Progenitor cell of endocrine pancreas (in vitro differentiated cells): ENCODE measurements at regions not wholly inside any gene's neighbourhood (a gene's known extent, or its start where the extent isn't known, plus 50 kb on each side); places are given as distances from the start of the nearest gene placed in this dataset.

Experiments
- DNase-seq: peaks from one replicate; pipeline ENCODE4 v3.0.0; 2021; ENCODE audit warnings: low spot score; ENCODE audit not compliant: unreplicated experiment
- H3K27ac Mint-ChIP-seq: 2 replicates; pipeline ENCODE4 v1.8.0; 2021; ENCODE audit warnings: mild to moderate bottlenecking, moderate library complexity, mixed read lengths
- H3K27me3 Mint-ChIP-seq: 2 replicates; pipeline ENCODE4 v1.8.0; 2021; ENCODE audit warnings: mixed read lengths
- H3K36me3 Mint-ChIP-seq: 2 replicates; pipeline ENCODE4 v1.8.0; 2022; ENCODE audit warnings: mixed read lengths; ENCODE audit not compliant: insufficient read depth
- H3K4me1 Mint-ChIP-seq: 2 replicates; pipeline ENCODE4 v1.8.0; 2021; ENCODE audit warnings: low read depth, mixed read lengths
- H3K4me3 Mint-ChIP-seq: 2 replicates; pipeline ENCODE4 v1.8.0; 2021; ENCODE audit warnings: low read depth, mild to moderate bottlenecking, moderate library complexity, mixed read lengths
- H3K9me3 Mint-ChIP-seq: 2 replicates; pipeline ENCODE4 v1.8.0; 2021; ENCODE audit warnings: low read depth, mixed read lengths
- CTCF ChIP-seq: fragments of 200-600 bp; sonication (generic); IDR thresholded peaks from one replicate; pipeline ENCODE4 v1.5.0; 2021; ENCODE audit warnings: antibody characterized with exemption, mild to moderate bottlenecking; ENCODE audit not compliant: unreplicated experiment

DNA sequence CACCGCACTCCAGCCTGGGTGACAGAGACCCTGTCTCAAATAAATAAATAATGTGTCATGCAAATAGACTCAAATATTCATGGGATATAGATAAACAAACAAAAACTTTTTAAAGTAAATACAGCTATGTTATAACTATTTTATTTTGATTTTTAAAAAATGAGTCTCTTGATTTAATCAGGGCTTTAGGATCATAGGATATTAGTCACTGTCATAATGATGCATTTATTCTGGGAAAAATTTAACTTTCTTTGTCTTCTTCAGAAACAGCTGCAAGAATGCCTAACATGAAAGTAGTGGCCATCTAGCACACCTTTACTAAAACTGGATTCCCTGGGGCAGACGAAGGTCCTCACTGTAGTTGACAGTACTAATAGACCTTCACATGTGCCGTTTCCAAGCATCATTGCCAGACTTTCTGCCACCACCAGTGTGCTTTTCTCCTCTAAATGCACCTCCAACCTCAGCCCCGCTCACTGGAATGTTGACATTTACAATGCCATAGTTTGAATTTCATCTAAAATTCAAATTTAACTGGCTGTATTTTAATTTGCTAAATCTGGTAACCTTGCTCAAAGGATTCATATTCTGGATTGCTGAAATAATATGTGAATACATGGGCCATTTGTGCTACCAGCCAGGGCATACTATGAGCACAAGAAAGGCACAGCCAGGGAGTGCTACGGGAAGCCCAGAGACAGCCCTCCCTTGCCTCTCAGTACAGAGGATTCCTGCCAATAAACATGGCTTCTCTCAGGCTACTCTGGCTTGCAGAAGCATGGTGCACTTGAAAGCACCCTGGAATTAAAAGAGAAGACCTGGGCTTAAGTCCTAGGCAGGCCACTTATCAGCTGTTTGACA, 63.4 kb upstream of the ADO start:
- DNase-seq, result no peak
- Mint-ChIP-seq H3K27ac (no peak overlapping the region), H3K4me3 (no peak overlapping the region), H3K27me3 (no peaks in the 10 kb centered on the region), H3K4me1 (no peaks in the 10 kb centered on the region), H3K36me3 (no peaks in the 10 kb centered on the region), H3K9me3 (no peaks in the 10 kb centered on the region)
- no peak for TF ChIP-seq CTCF

GRCh38 chr10:62741996-62742395, 62.5 kb upstream of the ADO start:
- Mint-ChIP-seq H3K9me3 (no peaks in the 10 kb centered on the region), H3K36me3 (no peaks in the 10 kb centered on the region), H3K4me1 (no peaks in the 10 kb centered on the region), H3K4me3 (no peak overlapping the region), H3K27me3 (no peaks in the 10 kb centered on the region), H3K27ac (no peak overlapping the region)
- TF ChIP-seq CTCF, result no peak
- DNase-seq, result no peak

DNA sequence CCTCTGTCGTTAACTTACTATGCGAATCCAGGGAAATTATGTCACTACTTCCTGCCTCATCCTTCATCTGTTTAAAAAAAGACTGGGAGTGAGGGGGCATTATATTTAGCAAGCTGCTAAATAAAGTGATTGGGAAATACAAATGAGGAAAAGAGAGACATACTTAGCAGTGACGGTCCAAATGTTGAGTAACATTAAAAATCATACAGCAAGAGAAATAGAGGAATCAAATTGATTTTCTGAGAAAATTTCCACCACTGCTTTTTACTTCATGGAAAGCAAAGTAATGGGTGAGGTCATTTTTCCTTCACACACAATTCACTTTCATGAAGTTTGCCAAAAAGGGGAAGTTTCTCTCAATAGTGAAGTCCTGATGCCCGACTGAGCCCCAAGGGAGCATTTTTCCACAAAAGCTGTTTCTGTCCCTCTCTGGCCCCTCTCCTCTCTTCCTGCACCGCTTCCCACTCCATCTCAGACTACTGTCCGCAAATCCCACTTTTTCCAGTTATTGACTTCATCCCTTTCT, 61.9 kb upstream of the ADO start:
- TF ChIP-seq CTCF, result no peak
- no peak overlapping the region for H3K27ac Mint-ChIP-seq
- H3K27me3 Mint-ChIP-seq, result no peaks in the 10 kb centered on the region
- no peaks in the 10 kb centered on the region for H3K36me3 Mint-ChIP-seq
- no peak overlapping the region for H3K4me3 Mint-ChIP-seq
- DNase-seq, result no peak
- no peaks in the 10 kb centered on the region for H3K9me3 Mint-ChIP-seq
- H3K4me1 Mint-ChIP-seq, result no peaks in the 10 kb centered on the region

DNA sequence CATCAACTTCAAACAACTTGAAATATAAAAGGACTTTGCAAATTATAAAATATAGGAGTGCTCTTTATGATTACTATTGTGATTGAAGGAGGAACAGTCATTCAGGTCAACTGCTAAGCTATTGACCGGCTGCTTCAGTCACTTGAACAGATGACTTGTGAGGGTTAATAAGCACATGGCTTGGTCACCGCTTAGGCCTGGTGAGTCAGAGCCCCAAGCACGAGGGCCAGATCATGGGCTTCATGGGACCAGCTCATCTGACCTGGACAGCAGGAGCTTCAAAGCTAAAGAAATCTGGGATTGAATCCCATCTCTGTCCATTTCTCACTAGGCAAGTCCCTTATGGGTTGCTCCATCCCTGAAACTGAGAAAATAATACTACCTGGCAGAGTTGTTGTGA, 60.4 kb upstream of the ADO start:
- no peak overlapping the region for H3K4me3 Mint-ChIP-seq
- H3K27ac Mint-ChIP-seq, result no peak overlapping the region
- no peak for DNase-seq
- H3K9me3 Mint-ChIP-seq, result no peaks in the 10 kb centered on the region
- H3K4me1 Mint-ChIP-seq, result no peaks in the 10 kb centered on the region
- no peaks in the 10 kb centered on the region for H3K27me3 Mint-ChIP-seq
- TF ChIP-seq CTCF, result no peak
- H3K36me3 Mint-ChIP-seq, result no peaks in the 10 kb centered on the region

- Mint-ChIP-seq H3K4me3 (no peak overlapping the region), H3K27me3 (no peaks in the 10 kb centered on the region), H3K9me3 (no peaks in the 10 kb centered on the region), H3K4me1 (no peaks in the 10 kb centered on the region), H3K27ac (no peak overlapping the region), H3K36me3 (no peaks in the 10 kb centered on the region)
- TF ChIP-seq CTCF, result no peak
- no peak for DNase-seq
Measured at GRCh38 chr10:62745581-62745980, 58.9 kb upstream of the ADO start.
